Parathyroid adenoma (tissue), 2 donors: ENCODE measurements at regions not wholly inside any gene's neighbourhood (a gene's known extent, or its start where the extent isn't known, plus 50 kb on each side); places are given as distances from the start of the nearest gene placed in this dataset.

Source experiments
- H2AFZ ChIP-seq: fragments of 300-600 bp; sonication (generic); one replicate; pipeline ENCODE4 v1.7.0; 2017; ENCODE audit warnings: antibody characterized with exemption, mild to moderate bottlenecking
- H3K27ac ChIP-seq: fragments of 300-600 bp; sonication (generic); one replicate; pipeline ENCODE4 v1.7.0; 2017
- H3K27me3 ChIP-seq: fragments of 300-600 bp; sonication (generic); one replicate; pipeline ENCODE4 v1.7.0; 2017; ENCODE audit warnings: low read length; ENCODE audit not compliant: control insufficient read depth, insufficient read depth
- H3K36me3 ChIP-seq: fragments of 300-600 bp; sonication (generic); one replicate; pipeline ENCODE4 v1.7.0; 2017; ENCODE audit warnings: low read length; ENCODE audit not compliant: control insufficient read depth, insufficient read depth
- H3K4me1 ChIP-seq: fragments of 300-600 bp; sonication (generic); one replicate; pipeline ENCODE4 v1.7.0; 2017; ENCODE audit warnings: control low read depth
- H3K4me2 ChIP-seq: fragments of 300-600 bp; sonication (generic); one replicate; pipeline ENCODE4 v1.7.0; 2017; ENCODE audit warnings: low read length
- H3K4me3 ChIP-seq: fragments of 300-600 bp; sonication (generic); one replicate; pipeline ENCODE4 v1.7.0; 2017; ENCODE audit warnings: low read depth, low read length
- H3K79me2 ChIP-seq: fragments of 300-600 bp; sonication (generic); one replicate; pipeline ENCODE4 v1.7.0; 2017; ENCODE audit warnings: control low read depth
- H3K9ac ChIP-seq: fragments of 300-600 bp; sonication (generic); one replicate; pipeline ENCODE4 v1.7.0; 2017; ENCODE audit warnings: mild to moderate bottlenecking
- H3K9me3 ChIP-seq: fragments of 300-600 bp; sonication (generic); one replicate; pipeline ENCODE4 v1.7.0; 2017; ENCODE audit warnings: low read length; ENCODE audit not compliant: control insufficient read depth
- CTCF ChIP-seq: fragments of 300-600 bp; sonication (generic); IDR thresholded peaks from one replicate; pipeline ENCODE4 v1.7.0; 2017; ENCODE audit warnings: antibody characterized with exemption, mild to moderate bottlenecking
- donor health status: primary hyperparathyroidism.

GRCh38 chr6:149223904-149224351 is 93.6 kb upstream of the TAB2 start:
- H2AFZ ChIP-seq, result no peak overlapping the region
- no peaks in the 10 kb centered on the region for H3K9me3 ChIP-seq
- no peaks in the 10 kb centered on the region for H3K4me1 ChIP-seq
- H3K4me3 ChIP-seq, result no peak overlapping the region
- no peaks in the 10 kb centered on the region for H3K36me3 ChIP-seq
- no peak for TF ChIP-seq CTCF
- no peak overlapping the region for H3K4me2 ChIP-seq
- H3K27ac ChIP-seq, result no peak overlapping the region
- H3K79me2 ChIP-seq, result no peaks in the 10 kb centered on the region
- no peak overlapping the region for H3K9ac ChIP-seq
- no peaks in the 10 kb centered on the region for H3K27me3 ChIP-seq

- Histone ChIP-seq H3K27me3 (no peaks in the 10 kb centered on the region), H3K36me3 (no peaks in the 10 kb centered on the region), H3K79me2 (no peaks in the 10 kb centered on the region), H3K9ac (no peak overlapping the region), H3K4me2 (no peak overlapping the region), H2AFZ (no peak overlapping the region), H3K4me3 (no peak overlapping the region), H3K27ac (no peak overlapping the region), H3K9me3 (no peaks in the 10 kb centered on the region), H3K4me1 (no peaks in the 10 kb centered on the region)
- TF ChIP-seq CTCF, result no peak
Observed at GRCh38 chr6:149224399-149224798, 93.1 kb upstream of the TAB2 start.

GRCh38 chr6:149225370-149225769 is 92.1 kb upstream of the TAB2 start:
- no peaks in the 10 kb centered on the region for H3K4me1 ChIP-seq
- no peaks in the 10 kb centered on the region for H3K9me3 ChIP-seq
- TF ChIP-seq CTCF, result no peak
- H3K9ac ChIP-seq, result no peak overlapping the region
- no peak overlapping the region for H3K4me2 ChIP-seq
- no peaks in the 10 kb centered on the region for H3K36me3 ChIP-seq
- no peaks in the 10 kb centered on the region for H3K79me2 ChIP-seq
- no peak overlapping the region for H3K27ac ChIP-seq
- no peak overlapping the region for H3K4me3 ChIP-seq
- H2AFZ ChIP-seq, result no peak overlapping the region
- H3K27me3 ChIP-seq, result no peaks in the 10 kb centered on the region

GRCh38 chr6:149225946-149226345 is 91.6 kb upstream of the TAB2 start:
- Histone ChIP-seq H3K4me2 (no peak overlapping the region), H2AFZ (no peak overlapping the region), H3K36me3 (no peaks in the 10 kb centered on the region), H3K4me3 (no peak overlapping the region), H3K9me3 (no peaks in the 10 kb centered on the region), H3K27ac (no peak overlapping the region), H3K9ac (no peak overlapping the region), H3K79me2 (no peaks in the 10 kb centered on the region), H3K27me3 (no peaks in the 10 kb centered on the region), H3K4me1 (no peaks in the 10 kb centered on the region)
- no peak for TF ChIP-seq CTCF

- H3K79me2 ChIP-seq, result no peaks in the 10 kb centered on the region
- H3K27me3 ChIP-seq, result no peaks in the 10 kb centered on the region
- no peaks in the 10 kb centered on the region for H3K9me3 ChIP-seq
- H3K36me3 ChIP-seq, result no peaks in the 10 kb centered on the region
- H3K9ac ChIP-seq, result no peak overlapping the region
- no peak overlapping the region for H3K4me2 ChIP-seq
- no peak overlapping the region for H2AFZ ChIP-seq
- no peak for TF ChIP-seq CTCF
- no peak overlapping the region for H3K27ac ChIP-seq
- H3K4me1 ChIP-seq, result no peaks in the 10 kb centered on the region
- no peak overlapping the region for H3K4me3 ChIP-seq
Observed at GRCh38 chr6:149227796-149228195, 89.7 kb upstream of the TAB2 start.
